Fibroblast of pulmonary artery (primary cell): ENCODE measurements at regions not wholly inside any gene's neighbourhood (a gene's known extent, or its start where the extent isn't known, plus 50 kb on each side); places are given as distances from the start of the nearest gene placed in this dataset.

Experiments used
- DNase-seq: peaks from one replicate; pipeline ENCODE4 v3.0.0-alpha.2; 2010; ENCODE audit warnings: low read depth
- H3K4me3 ChIP-seq: replicated peaks from 2 replicates; pipeline ENCODE4 v1.5.1; 2011; ENCODE audit warnings: low read depth, mild to moderate bottlenecking, control low read depth, low read length, moderate library complexity
- TF ChIP-seq, protein P1 (sequence below): IDR thresholded peaks from 2 replicates; pipeline ENCODE4 v1.5.1; 2011; ENCODE audit warnings: mild to moderate bottlenecking, control low read depth, low read length, inconsistent platforms; ENCODE audit errors: missing control alignments

DNA sequence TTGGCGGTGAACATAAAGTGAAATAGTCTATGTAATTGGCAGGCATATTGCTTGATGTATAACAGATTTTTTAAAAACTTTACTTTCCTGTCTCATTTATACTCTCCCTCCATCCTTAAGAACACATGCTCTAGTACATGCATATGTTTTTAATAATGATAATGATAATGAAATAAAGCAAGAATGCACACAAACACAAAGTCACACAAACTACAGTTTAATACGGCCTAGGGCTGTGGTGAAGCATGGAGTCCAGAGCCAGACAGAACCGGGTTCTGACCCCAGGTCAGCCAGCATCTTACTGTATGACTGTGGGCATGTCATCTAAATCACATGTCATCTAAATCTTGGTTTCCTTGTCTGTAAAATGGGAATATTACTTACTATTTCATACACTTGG is 324.9 kb upstream of the NFIA start:
- TF ChIP-seq, protein P1, sequence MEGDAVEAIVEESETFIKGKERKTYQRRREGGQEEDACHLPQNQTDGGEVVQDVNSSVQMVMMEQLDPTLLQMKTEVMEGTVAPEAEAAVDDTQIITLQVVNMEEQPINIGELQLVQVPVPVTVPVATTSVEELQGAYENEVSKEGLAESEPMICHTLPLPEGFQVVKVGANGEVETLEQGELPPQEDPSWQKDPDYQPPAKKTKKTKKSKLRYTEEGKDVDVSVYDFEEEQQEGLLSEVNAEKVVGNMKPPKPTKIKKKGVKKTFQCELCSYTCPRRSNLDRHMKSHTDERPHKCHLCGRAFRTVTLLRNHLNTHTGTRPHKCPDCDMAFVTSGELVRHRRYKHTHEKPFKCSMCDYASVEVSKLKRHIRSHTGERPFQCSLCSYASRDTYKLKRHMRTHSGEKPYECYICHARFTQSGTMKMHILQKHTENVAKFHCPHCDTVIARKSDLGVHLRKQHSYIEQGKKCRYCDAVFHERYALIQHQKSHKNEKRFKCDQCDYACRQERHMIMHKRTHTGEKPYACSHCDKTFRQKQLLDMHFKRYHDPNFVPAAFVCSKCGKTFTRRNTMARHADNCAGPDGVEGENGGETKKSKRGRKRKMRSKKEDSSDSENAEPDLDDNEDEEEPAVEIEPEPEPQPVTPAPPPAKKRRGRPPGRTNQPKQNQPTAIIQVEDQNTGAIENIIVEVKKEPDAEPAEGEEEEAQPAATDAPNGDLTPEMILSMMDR, result no peak
- H3K4me3 ChIP-seq, result no peak overlapping the region
- DNase-seq, result no peak

DNA sequence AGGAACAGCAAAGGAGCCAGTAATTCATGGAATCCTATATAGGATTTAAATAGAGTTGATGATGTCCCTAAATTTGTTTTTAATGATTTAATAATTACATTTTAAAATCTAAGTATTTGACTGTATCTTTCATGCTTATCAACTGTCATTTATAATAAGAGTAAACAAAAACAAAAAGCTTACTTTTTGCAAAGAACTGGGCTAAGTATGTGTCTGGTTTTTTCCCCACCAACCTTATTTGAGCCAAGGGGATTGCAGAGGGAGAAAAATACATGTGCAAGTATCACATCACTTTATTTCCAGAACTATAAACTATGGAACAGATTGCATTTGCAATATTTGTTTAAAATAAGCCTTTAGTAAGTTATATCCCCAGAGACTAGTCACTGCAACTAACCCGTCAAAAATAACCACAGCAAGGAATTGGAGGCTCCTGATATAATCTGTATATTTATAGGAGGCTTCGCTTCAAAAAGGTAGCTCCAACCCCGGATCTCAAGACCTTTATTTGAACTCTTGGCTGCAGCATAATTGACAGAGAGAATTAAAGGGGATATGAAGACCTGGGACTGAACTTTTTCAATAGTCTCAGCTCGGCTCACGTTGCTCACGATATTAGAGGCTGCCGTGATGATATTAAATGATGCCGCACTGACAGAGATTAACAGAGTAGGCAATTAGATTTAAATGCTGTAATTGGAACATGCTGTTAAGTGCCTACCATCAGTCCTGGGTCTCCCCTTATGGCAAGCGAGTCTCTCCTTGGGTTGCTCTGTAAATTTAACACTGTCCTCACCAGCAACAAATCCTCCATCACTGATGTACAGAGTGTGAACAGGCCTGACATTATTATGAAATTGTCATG is 329.1 kb upstream of the NFIA start:
- TF ChIP-seq, protein P1, result no peak
- DNase-seq, result no peak
- no peak overlapping the region for H3K4me3 ChIP-seq

DNA sequence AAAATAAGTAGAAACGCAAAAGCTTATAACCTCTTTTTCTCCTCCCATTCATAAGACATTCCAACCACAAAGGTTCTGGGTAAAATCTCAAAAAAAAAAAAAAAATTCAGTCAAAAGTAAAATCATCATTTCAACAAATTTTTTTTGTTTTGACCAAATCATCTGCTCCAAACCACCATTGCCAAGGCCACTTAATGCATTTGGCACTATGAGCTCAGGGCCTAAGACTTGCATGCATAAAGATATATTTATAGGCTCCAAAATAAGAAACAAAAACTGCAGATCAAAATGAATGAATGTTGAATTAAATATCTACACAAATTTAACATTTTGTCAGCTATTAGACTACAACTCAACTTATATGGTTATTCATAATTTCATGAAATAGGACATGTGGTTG is 331.1 kb upstream of the NFIA start:
- no peak overlapping the region for H3K4me3 ChIP-seq
- no peak for DNase-seq
- TF ChIP-seq, protein P1, result no peak

- no peak for DNase-seq
- TF ChIP-seq, protein P1, result no peak
Measured at GRCh38 chr1:60747353-60747752, 335.0 kb upstream of the NFIA start.

DNA sequence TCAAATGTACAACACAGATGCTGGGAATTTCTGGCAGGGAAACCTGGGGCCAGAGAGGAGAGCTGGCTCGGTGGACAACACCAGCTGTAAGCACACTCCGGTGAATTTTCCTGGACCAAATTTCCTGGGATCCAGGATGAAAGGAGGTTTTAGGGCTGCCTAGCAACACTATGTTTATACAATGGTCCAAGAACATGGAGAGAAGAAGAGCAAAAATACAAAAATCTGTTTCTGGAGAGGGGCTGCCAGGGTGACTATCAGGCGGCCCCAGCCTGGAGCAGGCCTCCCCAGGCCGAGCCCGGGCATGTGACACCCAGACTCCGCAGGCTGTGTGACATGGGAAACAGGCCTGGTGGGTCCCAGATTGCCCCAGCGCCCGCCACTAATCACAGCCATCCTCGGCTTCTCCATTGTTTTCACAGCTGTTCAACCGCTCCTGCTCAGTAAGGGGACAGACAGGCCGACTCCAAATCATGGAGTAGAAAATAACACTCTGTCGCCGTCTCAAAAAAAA is 336.0 kb upstream of the NFIA start:
- no peak for DNase-seq
- TF ChIP-seq, protein P1, result no peak
- no peak overlapping the region for H3K4me3 ChIP-seq

More at GRCh38 chr1:60747353-60747752, 335.0 kb upstream of the NFIA start:
- H3K4me3 ChIP-seq, result no peak overlapping the region

- TF ChIP-seq, protein P1, result no peak
- DNase-seq, result no peak
- no peak overlapping the region for H3K4me3 ChIP-seq
Measured at GRCh38 chr1:60745484-60745883, 336.9 kb upstream of the NFIA start.

- H3K4me3 ChIP-seq, result no peak overlapping the region
- no peak for DNase-seq
- TF ChIP-seq, protein P1, result no peak
Measured at GRCh38 chr1:60742339-60742738, 340.0 kb upstream of the NFIA start.
